ENCODE measurements at regions not wholly inside any gene's neighbourhood (a gene's known extent, or its start where the extent isn't known, plus 50 kb on each side); places are given as distances from the start of the nearest gene placed in this dataset.

DNA sequence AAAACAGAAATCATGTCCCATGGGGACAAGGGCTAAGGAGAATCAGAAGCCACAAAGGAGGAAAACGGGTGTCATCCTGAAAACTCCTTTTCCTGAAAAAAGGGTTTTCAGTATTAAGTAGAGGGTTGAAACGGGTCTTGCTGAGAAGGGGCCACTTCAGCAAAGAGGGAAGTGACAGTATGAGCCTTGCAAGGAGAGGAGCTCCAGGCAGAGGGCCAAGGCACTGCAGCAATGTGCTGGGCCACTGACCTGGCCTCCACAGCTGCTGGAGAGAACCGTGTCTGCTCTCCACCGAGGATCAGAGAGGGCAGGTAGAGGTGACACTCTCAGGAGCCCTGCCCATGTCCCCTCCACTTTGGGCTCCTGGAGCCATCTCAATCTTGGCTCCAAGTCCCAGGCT lies 103.3 kb downstream of the NCOR2 start:
- Histone ChIP-seq H3K27ac (ENCODE audit: low read depth, low read length) (no peak overlapping the region), H3K27me3 (ENCODE audit: insufficient read depth, low read length) (no peaks in the 10 kb centered on the region)

More for the DNA sequence above, 103.3 kb downstream of the NCOR2 start:
- DNase-seq (ENCODE audit: low read depth, low spot score) (no peak), ATAC-seq (no peak)
- peaks cover 5 to 17% of the 10 kb centered on the region in 2 experiments for H3K36me3 ChIP-seq (ENCODE audit: control insufficient read depth in 1 of 2, insufficient read depth in 2 of 2, low read length in 2 of 2)
- ChIA-PET POLR2A (no interaction called here), CTCF (no interaction called here), RAD21 (ENCODE audit: low non-redundant PET in 1 of 2, low total read pairs in 2 of 2, uncharacterized antibody in 2 of 2, unreplicated experiment in 2 of 2) (no interaction called here)
- no peak overlapping the region for H3K4me3 ChIP-seq (replicated peaks in 1 of 2; ENCODE audit: low read depth in 1 of 2, low read length in 2 of 2)
- H3K79me2 ChIP-seq (ENCODE audit: insufficient read depth, low read length) = no peaks in the 10 kb centered on the region
- H2AFZ ChIP-seq (ENCODE audit: low read depth, low read length, poor library complexity, severe bottlenecking) = no peak overlapping the region
- H3K9me2 ChIP-seq (ENCODE audit: insufficient read depth) = no peaks in the 10 kb centered on the region
- TF ChIP-seq EGR1 (IDR thresholded peaks at IDR 0.05; ENCODE audit: low read depth) (no peak), SRF (IDR thresholded peaks at IDR 0.05; ENCODE audit: low read depth) (no peak), POLR2AphosphoS5 (IDR thresholded peaks at IDR 0.05; ENCODE audit: low read depth, low read length) (no peak), POLR2A (IDR thresholded peaks at IDR 0.05; ENCODE audit: borderline replicate concordance, extremely low read depth, insufficient read depth, insufficient read length) (no peak), CTCF (IDR thresholded peaks at IDR 0.05 in 2 of 3, conservative IDR thresholded peaks at IDR 0.05 in 1 of 3; ENCODE audit: borderline replicate concordance in 1 of 3, insufficient read depth in 1 of 3, low read depth in 2 of 3, low read length in 2 of 3) (no peak), ZNF274 (IDR thresholded peaks at IDR 0.05; ENCODE audit: low read depth, low read length) (no peak), SIN3A (IDR thresholded peaks at IDR 0.05; ENCODE audit: low read depth) (no peak), EZH2phosphoT487 (IDR thresholded peaks at IDR 0.05; ENCODE audit: borderline replicate concordance) (no peak), REST (IDR thresholded peaks at IDR 0.05; ENCODE audit: low read depth) (no peak), TCF7L2 (IDR thresholded peaks at IDR 0.05; ENCODE audit: borderline replicate concordance, extremely low read depth, insufficient read depth, insufficient read length) (no peak), ATF3 (IDR thresholded peaks at IDR 0.05) (no peak), RAD21 (IDR thresholded peaks at IDR 0.05; ENCODE audit: low read depth) (no peak), EZH2 (IDR thresholded peaks at IDR 0.05) (no peak), SP1 (IDR thresholded peaks at IDR 0.05; ENCODE audit: low read depth) (no peak), JUND (IDR thresholded peaks at IDR 0.05) (no peak), FOSL1 (IDR thresholded peaks at IDR 0.05; ENCODE audit: low read depth) (no peak)
- TF ChIP-seq, protein P1, sequence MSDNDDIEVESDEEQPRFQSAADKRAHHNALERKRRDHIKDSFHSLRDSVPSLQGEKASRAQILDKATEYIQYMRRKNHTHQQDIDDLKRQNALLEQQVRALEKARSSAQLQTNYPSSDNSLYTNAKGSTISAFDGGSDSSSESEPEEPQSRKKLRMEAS (IDR thresholded peaks at IDR 0.05) = no peak
- no TSS peak for BruUV-seq (replicated peaks)
- intact Hi-C loops (cut with micrococcal nuclease) = no loop called here
- H3K4me2 ChIP-seq (ENCODE audit: low read length) = no peak overlapping the region
- no peaks in the 10 kb centered on the region for H4K20me1 ChIP-seq (ENCODE audit: insufficient read depth)
- no peaks in the 10 kb centered on the region for H3K4me1 ChIP-seq (ENCODE audit: control insufficient read depth in 1 of 2, insufficient read depth in 2 of 2, low read length in 2 of 2)
- H3K9ac ChIP-seq (ENCODE audit: low read length) = no peak overlapping the region
- peaks cover 0 to under 1% of the 10 kb centered on the region in 2 experiments; a peak in 2 of 4 replicates for H3K9me3 ChIP-seq (ENCODE audit: control insufficient read depth in 1 of 2, insufficient read depth in 1 of 2, low read depth in 1 of 2, low read length in 2 of 2)
